Kidney capillary endothelial cell (primary cell): ENCODE measurements at regions not wholly inside any gene's neighbourhood (a gene's known extent, or its start where the extent isn't known, plus 50 kb on each side); places are given as distances from the start of the nearest gene placed in this dataset.

Source experiments
- DNase-seq: peaks from one replicate; pipeline ENCODE4 v3.0.0-alpha.2; 2018; ENCODE audit warnings: low spot score

GRCh38 chr1:22245726-22246125 is 102.8 kb upstream of the WNT4 start:
- no peak for DNase-seq

DNA sequence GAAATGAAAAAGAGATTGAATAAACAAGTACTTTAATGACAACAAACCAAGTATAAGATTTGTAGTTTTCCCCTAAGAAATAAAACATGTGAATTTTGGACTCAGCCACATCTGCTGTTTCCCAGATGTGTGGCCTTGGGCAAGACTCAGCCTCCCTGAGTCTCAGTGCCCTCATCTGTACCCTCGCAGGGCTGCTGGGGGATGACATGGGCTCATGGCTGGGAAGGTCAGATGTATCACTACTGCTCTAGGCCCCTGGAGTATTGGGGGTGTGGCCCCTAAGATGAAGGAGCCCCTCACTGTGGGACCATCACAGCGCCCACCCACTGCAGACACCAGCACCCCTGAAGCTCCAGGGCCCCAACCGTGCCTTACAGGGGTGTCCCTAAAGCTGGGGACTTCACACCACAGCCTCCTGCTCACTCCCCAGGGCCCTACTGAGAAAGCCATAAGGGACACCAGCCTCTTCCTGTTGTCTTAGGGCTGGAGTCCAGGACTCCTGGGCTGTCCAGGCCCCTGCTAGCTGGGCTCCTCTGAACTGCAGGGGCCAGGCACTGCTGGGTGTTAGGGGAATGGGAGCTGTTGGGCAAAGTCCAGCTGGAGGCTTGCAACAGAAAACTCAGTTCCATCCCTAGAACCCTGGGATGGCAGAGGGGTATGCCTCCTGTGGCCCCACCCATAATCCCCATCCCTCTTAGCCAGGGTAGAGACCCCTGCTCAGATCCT is 104.0 kb upstream of the WNT4 start:
- no peak for DNase-seq

GRCh38 chr1:22247527-22248245 is 104.8 kb upstream of the WNT4 start:
- no peak for DNase-seq

GRCh38 chr1:22248746-22249145 is 105.8 kb upstream of the WNT4 start:
- DNase-seq, result no peak

GRCh38 chr1:22249928-22250680 is 107.2 kb upstream of the WNT4 start:
- no peak for DNase-seq

GRCh38 chr1:22250724-22251123 is 107.8 kb upstream of the WNT4 start:
- DNase-seq, result peak; percentile 31

GRCh38 chr1:22252251-22252650 is 109.4 kb upstream of the WNT4 start:
- DNase-seq, result no peak

GRCh38 chr1:22253012-22253790 is 110.3 kb upstream of the WNT4 start:
- no peak for DNase-seq

- DNase-seq, result no peak
Observed at GRCh38 chr1:22254756-22255155, 111.9 kb upstream of the WNT4 start.

DNA sequence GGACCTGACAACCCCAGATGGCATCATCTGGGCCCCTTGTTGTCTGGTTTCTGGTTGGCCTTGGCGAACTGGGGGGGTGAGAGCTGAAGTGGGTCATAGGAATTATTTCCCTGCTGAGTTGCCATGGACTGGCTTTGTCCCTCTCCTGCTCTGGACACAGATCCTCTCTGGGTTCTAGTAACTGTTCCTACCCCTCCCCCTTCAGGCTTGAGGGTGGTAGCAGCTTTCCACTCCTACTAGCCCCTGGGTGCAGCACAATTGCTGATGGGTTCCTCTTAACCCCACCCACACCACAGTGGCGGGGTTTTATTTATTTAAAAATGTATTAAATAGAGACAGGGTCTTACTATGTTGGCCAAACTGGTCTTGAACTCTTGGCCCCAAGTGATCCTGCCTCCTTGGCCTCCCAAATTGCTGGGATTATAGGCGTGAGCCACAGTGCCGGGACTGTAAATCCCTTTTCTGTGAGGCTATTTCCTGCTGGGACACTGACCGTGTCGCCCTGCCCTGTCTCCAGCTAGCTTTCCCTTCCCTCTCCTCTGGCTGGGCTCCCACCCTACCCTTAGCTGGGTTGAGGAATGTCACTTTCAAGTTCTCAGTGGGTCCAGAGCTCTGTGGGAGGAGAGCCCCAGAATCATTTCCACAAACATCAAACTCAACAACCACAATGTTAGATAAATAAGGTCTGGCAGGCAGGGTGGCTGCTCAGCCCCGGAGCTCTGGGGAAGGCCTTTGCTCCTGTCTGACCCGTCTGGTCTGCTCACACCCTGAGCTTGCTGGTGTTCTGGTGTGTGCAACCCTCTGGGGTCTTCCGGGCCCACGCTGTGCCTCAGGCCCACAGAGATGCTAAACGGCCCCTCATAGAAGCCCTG is 112.7 kb upstream of the WNT4 start:
- no peak for DNase-seq

DNA sequence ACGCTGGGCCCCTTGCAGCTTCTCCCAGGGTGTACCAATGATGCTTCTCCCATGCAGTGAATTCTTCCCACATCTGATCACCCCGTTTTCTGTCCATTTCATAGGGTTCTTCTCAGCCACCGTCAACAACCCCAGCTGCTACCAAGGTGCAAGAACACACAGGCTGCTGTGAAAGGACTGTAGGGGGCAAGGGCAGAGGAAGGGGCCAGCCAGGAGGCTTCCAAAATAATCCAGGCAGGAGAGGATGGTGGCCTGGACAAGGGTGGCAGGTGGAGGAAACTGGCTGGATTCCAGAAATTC is 113.3 kb upstream of the WNT4 start:
- DNase-seq, result no peak

DNA sequence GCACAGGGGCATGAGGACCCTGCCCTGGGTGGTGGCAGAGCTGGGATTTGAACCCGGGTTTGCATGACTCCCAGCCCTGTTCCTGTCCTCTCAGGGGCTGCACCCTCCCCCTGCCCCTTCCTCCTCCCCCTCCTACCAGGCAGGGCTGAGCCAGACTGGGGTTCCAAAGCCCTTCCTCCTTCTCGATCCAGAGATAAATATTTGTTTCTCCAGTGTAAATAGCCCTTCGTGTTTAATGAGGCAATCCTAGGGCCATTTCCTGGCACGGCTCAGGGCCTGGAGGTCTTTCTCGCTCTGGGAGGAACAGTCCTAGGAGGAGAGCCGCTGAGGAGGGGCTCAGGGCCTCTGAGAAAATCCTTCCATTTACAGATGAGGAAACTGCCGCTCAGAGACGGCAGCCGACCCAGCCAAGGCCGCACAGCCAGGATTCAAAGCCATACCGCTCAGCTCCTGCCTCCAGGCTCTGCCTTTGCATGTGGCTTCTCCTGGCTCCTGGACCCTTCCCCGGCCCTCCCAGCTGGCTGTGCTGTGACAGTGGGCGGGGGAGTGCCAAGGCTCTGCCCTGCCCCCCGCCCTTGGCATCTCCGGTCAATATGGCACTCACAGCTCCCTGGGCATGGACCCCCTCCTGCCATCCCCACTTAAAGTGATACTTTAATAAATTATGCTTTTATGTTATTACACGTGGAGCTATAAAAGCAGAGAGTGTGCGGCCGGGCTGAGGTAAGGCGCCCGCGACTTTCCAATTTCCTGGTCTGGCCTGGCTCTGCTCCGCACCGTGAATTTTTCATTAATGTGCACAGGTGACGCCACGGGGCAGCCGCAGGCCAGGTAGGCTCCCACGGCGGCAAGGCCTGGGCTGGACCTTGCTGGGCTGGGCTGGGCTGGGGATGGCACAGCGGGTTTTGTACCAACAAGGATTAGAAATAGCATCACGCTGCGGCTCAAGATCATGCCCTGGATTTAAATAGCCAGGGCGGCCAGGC is 114.7 kb upstream of the WNT4 start:
- DNase-seq, result no peak

- no peak for DNase-seq
Observed at GRCh38 chr1:22258698-22259097, 115.8 kb upstream of the WNT4 start.

DNA sequence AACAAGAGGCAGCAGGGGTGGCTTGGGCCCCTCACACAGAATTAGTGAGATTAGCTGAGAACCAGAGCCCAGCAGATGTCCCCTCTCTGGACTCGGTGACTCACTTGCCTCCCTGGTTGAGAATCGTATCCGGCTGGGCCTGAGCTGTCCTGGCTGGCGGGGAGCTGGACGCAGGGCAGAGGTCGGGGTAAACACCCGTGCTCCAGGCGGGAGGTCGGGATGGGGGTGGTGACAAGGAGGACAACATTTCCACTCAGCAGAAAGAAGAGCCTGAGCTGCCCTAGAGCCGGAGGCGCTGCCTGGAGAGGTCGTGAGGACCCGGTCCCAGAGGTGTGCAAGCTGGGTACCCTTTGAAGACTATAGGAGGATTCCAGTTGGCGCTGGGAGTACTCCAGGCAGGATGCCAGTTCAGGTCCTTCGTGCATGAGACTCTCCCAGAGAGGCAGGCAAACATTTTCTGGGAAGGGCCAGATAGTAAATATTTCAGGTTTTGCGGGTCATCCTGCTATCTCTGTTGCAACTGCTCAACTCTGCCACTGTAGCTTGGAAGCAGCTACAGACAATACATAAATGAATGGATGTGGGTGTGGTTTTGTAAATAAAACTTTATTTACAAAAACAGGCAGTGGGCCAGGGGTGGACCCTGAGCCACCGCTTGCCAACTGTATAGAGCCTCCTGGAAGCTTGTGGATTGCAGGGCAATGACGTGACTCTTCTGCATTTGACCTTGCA is 116.8 kb upstream of the WNT4 start:
- no peak for DNase-seq

GRCh38 chr1:22260860-22261432 is 118.0 kb upstream of the WNT4 start:
- no peak for DNase-seq

DNA sequence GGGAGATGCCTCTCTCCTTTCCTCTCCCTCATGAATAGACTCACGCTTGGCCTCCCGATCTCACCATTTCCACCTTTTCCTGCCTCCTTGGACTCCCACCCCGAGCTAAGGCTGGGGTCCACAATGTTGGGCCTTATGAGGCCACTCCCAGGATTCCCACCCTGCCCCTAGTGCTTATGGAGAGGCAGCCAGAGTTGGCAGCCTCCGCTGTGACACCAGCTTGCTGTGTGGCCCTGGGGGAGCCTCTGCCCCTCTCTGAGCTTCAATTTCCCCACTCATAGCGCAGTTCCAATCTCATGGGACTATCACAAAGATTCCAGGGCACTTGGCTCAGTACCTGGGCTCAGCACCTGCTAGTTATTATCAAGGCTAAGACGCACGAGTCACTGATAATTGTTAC is 118.7 kb upstream of the WNT4 start:
- DNase-seq, result no peak

DNA sequence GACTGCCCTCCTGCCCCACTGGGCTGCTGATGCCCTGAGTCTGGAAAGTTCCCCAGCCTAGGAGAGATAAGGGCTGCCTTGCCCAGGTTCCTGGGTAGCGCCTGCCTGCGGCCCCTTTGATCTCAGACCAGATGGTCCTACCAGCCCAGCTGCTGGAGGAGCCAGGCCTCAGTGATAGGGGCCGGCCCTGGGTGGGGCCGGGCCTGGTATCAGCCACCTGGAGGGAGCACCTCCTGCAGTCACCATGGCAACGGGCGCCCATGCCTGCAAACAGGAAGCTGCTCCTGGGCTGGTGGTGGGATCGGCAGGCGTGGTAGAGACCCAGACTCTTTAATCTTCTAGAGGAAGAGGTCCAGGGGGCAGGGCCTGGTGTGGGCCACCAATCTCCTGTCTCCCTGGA is 119.7 kb upstream of the WNT4 start:
- no peak for DNase-seq

DNA sequence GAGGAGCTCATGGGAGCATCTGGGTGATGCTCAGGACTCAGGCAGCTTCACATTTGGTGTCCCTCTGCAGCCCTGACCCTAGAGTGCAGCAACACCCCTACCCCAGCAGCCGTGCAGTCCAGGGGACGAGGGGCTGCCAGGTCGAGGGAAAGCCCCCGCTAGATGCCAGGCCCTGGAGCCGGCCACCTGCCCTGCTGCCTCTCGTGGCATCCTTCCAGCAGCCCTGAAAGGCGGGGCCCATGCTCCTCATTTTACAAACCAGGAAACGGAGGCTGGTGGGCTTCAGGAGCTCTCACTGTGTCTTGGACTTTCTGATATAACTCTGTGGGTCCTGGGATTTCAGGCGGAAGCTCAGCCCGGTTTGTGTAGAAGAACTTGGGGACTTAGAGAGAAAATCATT is 120.5 kb upstream of the WNT4 start:
- DNase-seq, result no peak
